ENCODE measurements at regions not wholly inside any gene's neighbourhood (a gene's known extent, or its start where the extent isn't known, plus 50 kb on each side); places are given as distances from the start of the nearest gene placed in this dataset.

DNA sequence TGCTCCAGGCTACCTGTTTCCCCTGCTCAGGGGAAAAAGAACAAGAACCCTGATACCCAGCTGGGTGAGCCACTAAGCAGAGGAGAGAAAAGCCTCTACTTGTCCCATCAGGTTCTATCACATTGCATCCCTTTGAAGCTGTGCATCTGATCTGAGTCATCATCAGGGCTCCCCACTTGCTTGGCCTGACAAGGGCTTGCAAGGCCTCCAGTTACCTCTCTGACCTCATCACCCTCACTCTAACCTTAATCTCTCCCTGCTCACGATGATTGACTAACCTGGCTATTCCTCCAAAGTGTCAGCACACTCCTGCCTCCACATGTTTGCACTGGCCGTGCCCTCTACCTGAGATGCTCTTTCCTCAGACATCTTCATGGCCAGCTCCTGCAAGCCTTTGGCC lies 309.5 kb upstream of the CHD6 start:
- no peaks in the 10 kb centered on the region for H3K9me3 ChIP-seq
- intact Hi-C loops (cut with DNase I; ENCODE audit: low total_unique reads) = no loop called here
- DNase-seq = no peak
- H3K4me3 ChIP-seq = no peak overlapping the region
- H3K27me3 ChIP-seq = peaks cover 0 to 3% of the 10 kb centered on the region in 2 donors
- H3K27ac ChIP-seq = no peak overlapping the region
- TF ChIP-seq, protein P1, sequence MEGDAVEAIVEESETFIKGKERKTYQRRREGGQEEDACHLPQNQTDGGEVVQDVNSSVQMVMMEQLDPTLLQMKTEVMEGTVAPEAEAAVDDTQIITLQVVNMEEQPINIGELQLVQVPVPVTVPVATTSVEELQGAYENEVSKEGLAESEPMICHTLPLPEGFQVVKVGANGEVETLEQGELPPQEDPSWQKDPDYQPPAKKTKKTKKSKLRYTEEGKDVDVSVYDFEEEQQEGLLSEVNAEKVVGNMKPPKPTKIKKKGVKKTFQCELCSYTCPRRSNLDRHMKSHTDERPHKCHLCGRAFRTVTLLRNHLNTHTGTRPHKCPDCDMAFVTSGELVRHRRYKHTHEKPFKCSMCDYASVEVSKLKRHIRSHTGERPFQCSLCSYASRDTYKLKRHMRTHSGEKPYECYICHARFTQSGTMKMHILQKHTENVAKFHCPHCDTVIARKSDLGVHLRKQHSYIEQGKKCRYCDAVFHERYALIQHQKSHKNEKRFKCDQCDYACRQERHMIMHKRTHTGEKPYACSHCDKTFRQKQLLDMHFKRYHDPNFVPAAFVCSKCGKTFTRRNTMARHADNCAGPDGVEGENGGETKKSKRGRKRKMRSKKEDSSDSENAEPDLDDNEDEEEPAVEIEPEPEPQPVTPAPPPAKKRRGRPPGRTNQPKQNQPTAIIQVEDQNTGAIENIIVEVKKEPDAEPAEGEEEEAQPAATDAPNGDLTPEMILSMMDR (IDR thresholded peaks at IDR 0.05) = no peak
- H3K4me1 ChIP-seq = no peaks in the 10 kb centered on the region
- H3K36me3 ChIP-seq = no peaks in the 10 kb centered on the region

DNA sequence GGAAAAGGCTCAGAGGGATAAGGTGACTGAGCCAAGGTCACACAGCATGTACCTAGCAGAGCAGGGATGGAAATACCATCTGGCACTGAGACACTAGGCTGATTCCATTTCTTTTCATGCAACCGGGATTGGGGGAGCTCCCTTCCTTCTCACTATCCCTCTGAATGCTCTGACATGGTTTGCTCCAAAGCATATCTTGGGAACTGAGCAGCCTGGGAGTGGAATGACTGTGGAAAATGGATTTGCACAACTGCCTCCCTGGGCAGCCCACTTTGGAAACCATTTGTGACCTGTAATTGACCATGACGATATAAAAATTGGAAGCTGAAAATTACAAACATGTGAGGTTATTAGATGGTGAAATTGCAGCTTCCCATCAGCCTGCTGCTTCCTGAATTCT lies 309.0 kb upstream of the CHD6 start:
- DNase-seq = no peak
- Histone ChIP-seq H3K27ac (no peak overlapping the region), H3K4me3 (no peak overlapping the region), H3K9me3 (no peaks in the 10 kb centered on the region), H3K4me1 (no peaks in the 10 kb centered on the region), H3K36me3 (no peaks in the 10 kb centered on the region), H3K27me3 (peaks cover 0 to 3% of the 10 kb centered on the region in 2 donors)
- intact Hi-C loops (cut with DNase I; ENCODE audit: low total_unique reads) = no loop called here
- TF ChIP-seq, protein P1 (IDR thresholded peaks at IDR 0.05) = no peak

DNA sequence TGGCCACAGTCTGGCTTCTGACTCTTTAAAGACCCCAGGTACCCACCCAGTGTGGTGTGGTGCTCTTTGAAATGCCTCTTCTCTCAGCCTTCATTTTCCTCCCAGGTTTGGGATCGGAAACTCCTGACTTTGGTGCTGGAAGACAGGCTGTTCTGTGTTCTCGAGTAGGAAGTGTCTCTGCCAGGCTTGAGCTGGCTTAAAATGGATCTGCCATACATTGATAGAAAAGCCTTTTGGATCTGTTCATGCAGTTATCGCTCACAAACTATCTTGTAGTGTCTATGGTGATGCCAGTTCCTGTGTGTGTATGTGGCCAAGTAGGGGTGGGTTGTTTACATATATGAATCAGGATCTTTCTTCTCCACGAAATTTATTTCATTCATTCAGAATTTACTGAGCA lies 307.3 kb upstream of the CHD6 start:
- DNase-seq = no peak
- Histone ChIP-seq H3K27me3 (peaks cover 0 to 3% of the 10 kb centered on the region in 2 donors), H3K4me1 (no peaks in the 10 kb centered on the region), H3K27ac (no peak overlapping the region), H3K4me3 (no peak overlapping the region), H3K36me3 (no peaks in the 10 kb centered on the region), H3K9me3 (no peaks in the 10 kb centered on the region)
- intact Hi-C loops (cut with DNase I; ENCODE audit: low total_unique reads) = no loop called here
- TF ChIP-seq, protein P1 (IDR thresholded peaks at IDR 0.05) = no peak

DNA sequence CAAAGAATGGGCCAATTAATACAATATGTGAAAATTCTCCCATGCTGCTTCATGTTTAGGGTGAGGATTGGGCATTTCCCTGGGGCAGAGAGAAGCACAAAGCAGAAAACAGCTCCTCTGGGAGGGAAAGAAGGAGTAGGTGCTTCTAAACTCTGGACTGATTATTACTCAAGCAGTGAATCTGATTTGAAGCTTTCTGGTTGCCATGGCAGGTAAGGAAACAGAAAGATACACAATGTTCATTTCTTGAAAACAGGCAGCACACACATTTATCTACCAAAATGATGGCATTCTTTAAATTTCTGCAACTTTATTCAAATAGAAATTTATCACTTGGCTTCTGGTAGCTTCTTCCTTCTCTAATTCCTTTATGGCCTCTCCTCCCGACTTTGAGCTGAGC lies 305.4 kb upstream of the CHD6 start:
- no peak overlapping the region for H3K4me3 ChIP-seq
- intact Hi-C loops (cut with DNase I; ENCODE audit: low total_unique reads) = no loop called here
- H3K27ac ChIP-seq = no peak overlapping the region
- H3K4me1 ChIP-seq = no peaks in the 10 kb centered on the region
- no peaks in the 10 kb centered on the region for H3K36me3 ChIP-seq
- peaks cover 0 to 3% of the 10 kb centered on the region in 2 donors for H3K27me3 ChIP-seq
- TF ChIP-seq, protein P1 (IDR thresholded peaks at IDR 0.05) = no peak
- DNase-seq = no peak
- no peaks in the 10 kb centered on the region for H3K9me3 ChIP-seq

DNA sequence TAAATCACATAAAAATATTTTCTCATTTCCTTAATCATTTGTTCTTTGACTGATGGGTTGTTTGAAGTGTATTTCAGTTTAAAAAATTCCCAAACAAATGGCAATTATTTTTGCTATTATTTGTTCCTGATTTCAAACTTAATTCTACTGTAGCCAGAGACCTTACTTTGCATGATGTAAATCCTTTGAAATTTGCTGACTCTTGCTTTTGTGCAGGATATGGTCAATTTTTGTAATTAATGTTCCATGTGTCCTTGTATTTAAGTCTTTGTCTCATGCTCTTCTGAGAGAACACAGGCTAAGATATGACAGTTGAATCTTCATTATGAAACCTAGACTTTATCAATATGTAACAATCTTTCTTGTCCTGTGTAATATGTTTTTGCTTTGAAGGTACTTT lies 295.0 kb upstream of the CHD6 start:
- Histone ChIP-seq H3K4me1 (no peaks in the 10 kb centered on the region), H3K27ac (no peak overlapping the region), H3K27me3 (no peaks in the 10 kb centered on the region), H3K4me3 (no peak overlapping the region), H3K36me3 (no peaks in the 10 kb centered on the region), H3K9me3 (peaks cover 0 to 7% (median 3%) of the 10 kb centered on the region in 3 donors)
- intact Hi-C loops (cut with DNase I; ENCODE audit: low total_unique reads) = no loop called here
- TF ChIP-seq, protein P1 (IDR thresholded peaks at IDR 0.05) = no peak
- DNase-seq = no peak

DNA sequence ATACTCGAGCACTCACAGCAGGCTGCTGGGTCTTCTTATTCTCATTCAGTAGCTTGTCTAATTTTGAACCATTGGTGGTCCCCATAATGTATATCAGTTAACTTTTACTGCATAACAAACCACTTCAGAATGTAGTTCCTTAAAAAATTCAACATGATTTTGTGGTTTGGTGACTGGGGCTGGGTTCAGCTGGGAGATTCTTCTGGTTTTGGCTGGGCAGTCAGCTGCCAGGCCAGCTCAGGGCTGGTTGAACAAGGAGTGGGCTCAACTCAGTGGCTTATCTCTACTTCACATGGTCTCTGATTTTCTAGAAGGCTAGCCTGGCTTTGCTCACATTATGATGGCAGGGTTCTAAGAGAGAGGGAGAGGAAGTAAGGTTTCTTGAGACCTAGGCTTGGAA lies 292.4 kb upstream of the CHD6 start:
- no peaks in the 10 kb centered on the region for H3K27me3 ChIP-seq

More for the DNA sequence above, 292.4 kb upstream of the CHD6 start:
- TF ChIP-seq, protein P1 (IDR thresholded peaks at IDR 0.05) = no peak
- intact Hi-C loops (cut with DNase I; ENCODE audit: low total_unique reads) = no loop called here
- Histone ChIP-seq H3K4me3 (no peak overlapping the region), H3K27ac (no peak overlapping the region), H3K4me1 (no peaks in the 10 kb centered on the region), H3K36me3 (no peaks in the 10 kb centered on the region), H3K9me3 (peaks cover 0 to 7% (median 3%) of the 10 kb centered on the region in 3 donors)
- no peak for DNase-seq

All from tibial artery (tissue), 4 donors.